ENCODE measurements at regions not wholly inside any gene's neighbourhood (a gene's known extent, or its start where the extent isn't known, plus 50 kb on each side); places are given as distances from the start of the nearest gene placed in this dataset.

- DNase-seq (ENCODE audit: low spot score in 2 of 2), result no peak
- H3K27me3 Mint-ChIP-seq, result no peaks in the 10 kb centered on the region
- no peaks in the 10 kb centered on the region for H3K4me1 Mint-ChIP-seq
- H3K36me3 Mint-ChIP-seq (ENCODE audit: insufficient read depth), result no peaks in the 10 kb centered on the region
- H3K9me3 Mint-ChIP-seq, result peaks cover 7% of the 10 kb centered on the region
- no peak overlapping the region for H3K4me3 Mint-ChIP-seq
- no peak for ATAC-seq (replicated peaks; ENCODE audit: extremely low read depth, poor library complexity, severe bottlenecking)
- H3K27ac Mint-ChIP-seq (ENCODE audit: low read depth), result no peak overlapping the region
These were observed 127.0 kb upstream of the PMFBP1 start for GRCh38 chr16:72298961-72299360.

DNA sequence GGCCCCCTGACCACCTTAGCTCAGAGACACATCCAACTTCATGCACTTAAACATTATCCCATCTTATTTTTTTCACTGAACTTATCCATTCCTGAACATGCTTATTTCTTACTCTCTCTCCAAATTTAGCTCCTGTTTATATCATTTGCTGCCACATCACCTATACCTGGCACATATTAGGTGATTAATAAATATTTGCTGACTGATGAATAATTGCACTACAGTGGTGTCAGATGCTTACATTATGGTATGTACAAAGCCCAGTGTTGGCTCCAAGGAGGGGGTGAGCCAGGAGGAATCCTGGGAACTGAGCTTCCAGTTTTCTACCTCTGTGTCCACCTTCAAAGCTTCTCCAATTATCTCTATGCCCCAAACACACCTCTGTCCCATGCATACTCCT lies 124.0 kb upstream of the PMFBP1 start:
- H3K27me3 Mint-ChIP-seq, result no peaks in the 10 kb centered on the region
- no peak for DNase-seq (ENCODE audit: low spot score in 2 of 2)
- H3K27ac Mint-ChIP-seq (ENCODE audit: low read depth), result no peak overlapping the region
- no peak overlapping the region for H3K4me3 Mint-ChIP-seq
- no peaks in the 10 kb centered on the region for H3K4me1 Mint-ChIP-seq
- no peaks in the 10 kb centered on the region for H3K9me3 Mint-ChIP-seq
- ATAC-seq (replicated peaks; ENCODE audit: extremely low read depth, poor library complexity, severe bottlenecking), result no peak
- no peaks in the 10 kb centered on the region for H3K36me3 Mint-ChIP-seq (ENCODE audit: insufficient read depth)

DNA sequence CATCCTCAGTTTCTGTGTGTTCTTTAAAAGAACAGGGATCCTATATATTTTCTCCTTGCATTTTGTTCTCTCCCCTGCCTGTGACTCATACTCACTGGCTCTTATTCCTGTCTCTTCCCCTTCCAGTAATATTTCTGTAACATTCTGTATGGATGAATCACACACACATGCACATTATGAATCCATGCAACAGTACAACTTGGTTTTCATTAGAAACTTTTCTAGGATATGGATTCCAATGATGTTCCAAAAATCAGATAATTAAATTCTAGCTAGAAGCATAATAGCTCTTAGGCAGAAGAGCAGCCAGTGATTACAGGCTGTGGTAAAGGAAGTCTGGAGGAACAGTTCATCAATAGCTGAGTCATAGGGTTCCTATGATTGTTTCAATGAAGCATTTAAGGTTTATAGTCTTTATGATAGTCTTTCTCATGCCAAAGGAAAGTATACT lies 119.6 kb upstream of the PMFBP1 start:
- no peaks in the 10 kb centered on the region for H3K36me3 Mint-ChIP-seq (ENCODE audit: insufficient read depth)
- H3K27me3 Mint-ChIP-seq, result no peaks in the 10 kb centered on the region
- no peak for ATAC-seq (replicated peaks; ENCODE audit: extremely low read depth, poor library complexity, severe bottlenecking)

GRCh38 chr16:72291121-72291520 lies 119.2 kb upstream of the PMFBP1 start:
- H3K27me3 Mint-ChIP-seq, result no peaks in the 10 kb centered on the region
- no peak overlapping the region for H3K4me3 Mint-ChIP-seq
- ATAC-seq (replicated peaks; ENCODE audit: extremely low read depth, poor library complexity, severe bottlenecking) (no peak), DNase-seq (ENCODE audit: low spot score in 2 of 2) (no peak)
- no peak overlapping the region for H3K27ac Mint-ChIP-seq (ENCODE audit: low read depth)
- no peaks in the 10 kb centered on the region for H3K9me3 Mint-ChIP-seq
- no peaks in the 10 kb centered on the region for H3K4me1 Mint-ChIP-seq
- H3K36me3 Mint-ChIP-seq (ENCODE audit: insufficient read depth), result no peaks in the 10 kb centered on the region

More for the DNA sequence above, 119.6 kb upstream of the PMFBP1 start:
- DNase-seq (ENCODE audit: low spot score in 2 of 2), result no peak
- no peak overlapping the region for H3K4me3 Mint-ChIP-seq
- no peaks in the 10 kb centered on the region for H3K4me1 Mint-ChIP-seq
- H3K9me3 Mint-ChIP-seq, result no peaks in the 10 kb centered on the region
- H3K27ac Mint-ChIP-seq (ENCODE audit: low read depth), result no peak overlapping the region

GRCh38 chr16:72287649-72288048 lies 115.7 kb upstream of the PMFBP1 start:
- Mint-ChIP-seq H3K4me1 (no peaks in the 10 kb centered on the region), H3K9me3 (peaks cover 5% of the 10 kb centered on the region), H3K36me3 (ENCODE audit: insufficient read depth) (peaks cover 1% of the 10 kb centered on the region), H3K4me3 (no peak overlapping the region), H3K27me3 (no peaks in the 10 kb centered on the region), H3K27ac (ENCODE audit: low read depth) (no peak overlapping the region)
- DNase-seq (ENCODE audit: low spot score in 2 of 2), result no peak
- ATAC-seq (replicated peaks; ENCODE audit: extremely low read depth, poor library complexity, severe bottlenecking), result no peak

GRCh38 chr16:72286936-72287620 lies 115.1 kb upstream of the PMFBP1 start:
- Mint-ChIP-seq H3K9me3 (peaks cover 5% of the 10 kb centered on the region), H3K4me1 (no peaks in the 10 kb centered on the region), H3K27me3 (no peaks in the 10 kb centered on the region), H3K36me3 (ENCODE audit: insufficient read depth) (peaks cover 1% of the 10 kb centered on the region), H3K4me3 (no peak overlapping the region), H3K27ac (ENCODE audit: low read depth) (no peak overlapping the region)
- ATAC-seq (replicated peaks; ENCODE audit: extremely low read depth, poor library complexity, severe bottlenecking) (no peak), DNase-seq (ENCODE audit: low spot score in 2 of 2) (no peak)

- DNase-seq (ENCODE audit: low spot score in 2 of 2) (no peak), ATAC-seq (replicated peaks; ENCODE audit: extremely low read depth, poor library complexity, severe bottlenecking) (no peak)
- H3K27ac Mint-ChIP-seq (ENCODE audit: low read depth), result no peak overlapping the region
- H3K36me3 Mint-ChIP-seq (ENCODE audit: insufficient read depth), result peaks cover 1% of the 10 kb centered on the region
- no peak overlapping the region for H3K4me3 Mint-ChIP-seq
- H3K27me3 Mint-ChIP-seq, result no peaks in the 10 kb centered on the region
- no peaks in the 10 kb centered on the region for H3K4me1 Mint-ChIP-seq
- H3K9me3 Mint-ChIP-seq, result peaks cover 5% of the 10 kb centered on the region
These were observed 113.8 kb upstream of the PMFBP1 start for GRCh38 chr16:72285728-72286127.

- peaks cover 5% of the 10 kb centered on the region for H3K9me3 Mint-ChIP-seq
These were observed 113.4 kb upstream of the PMFBP1 start for GRCh38 chr16:72285324-72285723.

GRCh38 chr16:72284042-72284789 lies 112.3 kb upstream of the PMFBP1 start:
- no peak for DNase-seq (ENCODE audit: low spot score in 2 of 2)
- no peaks in the 10 kb centered on the region for H3K27me3 Mint-ChIP-seq
- H3K4me3 Mint-ChIP-seq, result no peak overlapping the region
- no peak for ATAC-seq (replicated peaks; ENCODE audit: extremely low read depth, poor library complexity, severe bottlenecking)
- peaks cover 1% of the 10 kb centered on the region for H3K36me3 Mint-ChIP-seq (ENCODE audit: insufficient read depth)
- H3K9me3 Mint-ChIP-seq, result peaks cover 5% of the 10 kb centered on the region
- H3K4me1 Mint-ChIP-seq, result no peaks in the 10 kb centered on the region
- H3K27ac Mint-ChIP-seq (ENCODE audit: low read depth), result no peak overlapping the region

More at GRCh38 chr16:72285324-72285723, 113.4 kb upstream of the PMFBP1 start:
- peaks cover 1% of the 10 kb centered on the region for H3K36me3 Mint-ChIP-seq (ENCODE audit: insufficient read depth)
- H3K27ac Mint-ChIP-seq (ENCODE audit: low read depth), result no peak overlapping the region
- no peaks in the 10 kb centered on the region for H3K27me3 Mint-ChIP-seq
- no peaks in the 10 kb centered on the region for H3K4me1 Mint-ChIP-seq
- no peak for DNase-seq (ENCODE audit: low spot score in 2 of 2)
- ATAC-seq (replicated peaks; ENCODE audit: extremely low read depth, poor library complexity, severe bottlenecking), result no peak
- no peak overlapping the region for H3K4me3 Mint-ChIP-seq

DNA sequence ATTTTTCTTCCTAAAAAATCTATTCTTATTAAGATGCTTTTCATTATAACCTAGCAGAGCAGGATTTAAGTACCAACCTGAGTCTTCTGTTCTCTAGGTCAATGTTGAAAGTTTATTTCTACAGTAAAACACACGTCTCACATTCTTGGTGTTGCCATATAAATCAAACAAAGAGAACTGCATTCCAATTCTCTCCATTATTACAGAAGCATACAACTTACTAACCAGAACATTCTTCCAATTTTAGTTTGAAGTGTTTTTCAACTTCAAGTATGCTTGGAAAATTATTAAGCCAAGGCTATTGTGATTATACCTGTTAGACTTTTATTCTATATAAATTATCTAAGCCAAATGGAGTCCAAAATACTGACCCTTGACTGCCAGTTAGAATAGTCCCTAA lies 110.4 kb upstream of the PMFBP1 start:
- no peak for ATAC-seq (replicated peaks; ENCODE audit: extremely low read depth, poor library complexity, severe bottlenecking)
- H3K27me3 Mint-ChIP-seq, result no peaks in the 10 kb centered on the region

GRCh38 chr16:72278301-72278700 lies 106.3 kb upstream of the PMFBP1 start:
- Mint-ChIP-seq H3K27me3 (no peaks in the 10 kb centered on the region), H3K36me3 (ENCODE audit: insufficient read depth) (no peaks in the 10 kb centered on the region), H3K4me3 (no peak overlapping the region), H3K4me1 (no peaks in the 10 kb centered on the region), H3K9me3 (no peaks in the 10 kb centered on the region), H3K27ac (ENCODE audit: low read depth) (no peak overlapping the region)
- no peak for DNase-seq (ENCODE audit: low spot score in 2 of 2)
- ATAC-seq (replicated peaks; ENCODE audit: extremely low read depth, poor library complexity, severe bottlenecking), result no peak

More for the DNA sequence above, 110.4 kb upstream of the PMFBP1 start:
- H3K4me3 Mint-ChIP-seq, result no peak overlapping the region
- H3K36me3 Mint-ChIP-seq (ENCODE audit: insufficient read depth), result peaks cover 1% of the 10 kb centered on the region
- no peak overlapping the region for H3K27ac Mint-ChIP-seq (ENCODE audit: low read depth)
- H3K4me1 Mint-ChIP-seq, result no peaks in the 10 kb centered on the region
- DNase-seq (ENCODE audit: low spot score in 2 of 2), result no peak
- peaks cover 5% of the 10 kb centered on the region for H3K9me3 Mint-ChIP-seq

DNA sequence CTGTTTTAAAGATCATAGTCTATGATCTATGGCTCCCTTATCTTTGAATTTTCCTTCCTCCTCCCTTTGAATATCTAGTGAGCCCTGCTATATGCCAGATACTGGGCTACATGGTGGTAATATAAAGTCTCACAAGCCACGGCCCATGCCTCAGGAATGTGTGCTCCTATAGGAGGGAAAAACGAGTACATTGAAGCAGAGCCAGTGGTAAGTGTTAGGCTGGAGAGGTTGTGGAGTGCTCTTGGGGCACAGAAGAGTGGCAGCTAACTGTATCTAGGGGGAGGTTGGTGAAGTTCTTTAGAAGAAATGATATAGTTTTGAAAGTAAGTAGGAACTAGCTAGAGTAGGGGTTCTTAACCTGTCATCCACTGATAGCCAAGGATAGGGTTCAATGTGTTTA lies 105.8 kb upstream of the PMFBP1 start:
- no peaks in the 10 kb centered on the region for H3K4me1 Mint-ChIP-seq
- ATAC-seq (replicated peaks; ENCODE audit: extremely low read depth, poor library complexity, severe bottlenecking) (no peak), DNase-seq (ENCODE audit: low spot score in 2 of 2) (no peak)
- H3K4me3 Mint-ChIP-seq, result no peak overlapping the region
- no peaks in the 10 kb centered on the region for H3K9me3 Mint-ChIP-seq
- H3K36me3 Mint-ChIP-seq (ENCODE audit: insufficient read depth), result no peaks in the 10 kb centered on the region
- H3K27ac Mint-ChIP-seq (ENCODE audit: low read depth), result no peak overlapping the region
- H3K27me3 Mint-ChIP-seq, result no peaks in the 10 kb centered on the region

GRCh38 chr16:72271699-72272240 lies 99.8 kb upstream of the PMFBP1 start:
- Mint-ChIP-seq H3K36me3 (ENCODE audit: insufficient read depth) (no peaks in the 10 kb centered on the region), H3K4me1 (no peaks in the 10 kb centered on the region), H3K27ac (ENCODE audit: low read depth) (no peak overlapping the region), H3K4me3 (no peak overlapping the region), H3K27me3 (no peaks in the 10 kb centered on the region), H3K9me3 (no peaks in the 10 kb centered on the region)
- ATAC-seq (replicated peaks; ENCODE audit: extremely low read depth, poor library complexity, severe bottlenecking), result no peak
- DNase-seq (ENCODE audit: low spot score in 2 of 2), result no peak
